HG02840 (cell line): ENCODE measurements at regions not wholly inside any gene's neighbourhood (a gene's known extent, or its start where the extent isn't known, plus 50 kb on each side); places are given as distances from the start of the nearest gene placed in this dataset.
"Not testable (repeated sequence)": the region's sequence is repeated elsewhere in the genome, so short reads cannot be mapped to it uniquely, and the experiment has no call there.

Source experiments
- ATAC-seq: cut with Tn5 transposase; IDR thresholded peaks from one replicate; pipeline ENCODE4 v1.9.1; 2021; ENCODE audit warnings: mild to moderate bottlenecking, moderate library complexity, moderate number of reproducible peaks; ENCODE audit not compliant: unreplicated experiment, low FRiP score

DNA sequence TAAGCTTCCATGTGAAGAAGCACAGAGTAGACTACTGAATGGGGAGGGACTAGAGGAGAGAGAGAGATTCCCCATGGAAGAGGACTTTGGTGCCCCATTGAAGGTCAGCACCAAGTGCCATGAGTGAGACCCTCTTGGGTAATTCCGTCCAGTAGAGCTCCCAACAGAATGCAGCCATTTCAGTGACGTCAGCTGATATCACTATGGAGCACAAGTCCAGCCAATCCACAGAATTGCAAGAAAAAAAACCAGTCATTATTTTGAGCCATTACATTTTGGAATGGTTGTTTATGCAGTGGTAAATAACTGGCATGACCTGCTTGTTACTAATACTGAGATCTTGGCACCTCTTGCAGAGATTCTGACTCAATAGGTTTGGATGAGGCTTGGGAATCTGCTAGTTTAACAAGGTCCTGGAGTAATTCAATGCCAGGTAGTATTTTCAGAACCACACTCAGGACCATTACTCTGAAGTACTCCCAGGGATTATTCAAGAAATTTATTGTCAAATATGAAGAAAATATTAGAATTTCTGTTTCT is 52.6 kb upstream of the SP8 start:
- ATAC-seq, result no peak

DNA sequence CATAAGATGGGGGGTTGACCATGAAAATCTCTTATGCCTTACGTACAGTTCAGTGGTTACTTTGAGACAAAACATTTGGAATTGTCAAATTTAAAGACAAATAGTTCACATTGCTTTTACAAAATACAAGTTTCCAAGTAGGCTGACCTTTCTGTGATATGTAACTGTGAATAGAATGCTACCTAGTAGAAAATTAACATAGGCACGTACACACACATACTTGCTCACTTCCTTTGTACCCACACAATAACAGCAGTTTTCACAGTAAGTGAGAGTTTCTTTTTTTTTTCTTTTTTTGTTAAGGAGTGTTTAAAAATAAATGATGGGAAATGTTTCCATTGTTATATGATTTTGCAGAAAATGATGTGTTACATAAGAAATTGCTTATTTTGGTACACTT is 53.3 kb upstream of the SP8 start:
- no peak for ATAC-seq

DNA sequence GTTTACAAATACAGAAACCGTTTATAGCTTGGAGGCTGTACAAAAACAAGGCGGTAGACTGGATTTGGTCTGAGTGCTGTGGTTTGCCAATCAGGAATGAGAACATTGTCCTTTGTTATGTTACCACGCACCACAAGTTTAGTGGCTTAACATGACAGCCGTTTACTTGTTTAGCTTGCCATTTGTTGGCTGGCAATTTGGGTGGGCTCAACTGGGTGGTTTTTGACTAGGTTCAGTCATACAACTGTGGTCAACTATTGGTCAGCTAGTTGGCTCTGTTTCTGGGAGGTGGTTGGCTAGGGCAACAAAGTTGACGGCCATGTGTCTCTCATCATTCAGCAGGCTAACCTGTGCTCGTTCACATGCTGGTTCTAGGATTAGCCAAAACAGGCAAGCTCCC is 60.1 kb upstream of the SP8 start:
- ATAC-seq, result no peak

DNA sequence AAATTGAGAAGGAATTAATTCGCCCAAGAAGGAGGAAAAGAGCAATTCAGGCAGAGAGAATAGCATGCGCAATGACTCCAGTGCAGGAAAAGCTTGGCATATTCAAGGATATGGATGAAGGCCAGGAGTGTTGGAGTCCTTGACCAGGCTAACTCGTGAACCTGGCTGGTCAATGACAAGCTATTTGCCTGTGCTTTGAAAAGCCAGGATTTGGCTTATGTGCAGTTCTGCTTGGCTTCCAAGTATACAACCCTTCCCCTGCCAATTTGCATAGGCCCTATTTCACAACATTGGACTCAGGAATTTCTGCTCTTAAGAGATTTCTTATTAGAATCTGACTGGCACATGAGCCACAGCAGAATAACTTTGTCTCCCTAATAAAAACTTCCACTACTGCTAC is 72.3 kb upstream of the SP8 start:
- no peak for ATAC-seq

DNA sequence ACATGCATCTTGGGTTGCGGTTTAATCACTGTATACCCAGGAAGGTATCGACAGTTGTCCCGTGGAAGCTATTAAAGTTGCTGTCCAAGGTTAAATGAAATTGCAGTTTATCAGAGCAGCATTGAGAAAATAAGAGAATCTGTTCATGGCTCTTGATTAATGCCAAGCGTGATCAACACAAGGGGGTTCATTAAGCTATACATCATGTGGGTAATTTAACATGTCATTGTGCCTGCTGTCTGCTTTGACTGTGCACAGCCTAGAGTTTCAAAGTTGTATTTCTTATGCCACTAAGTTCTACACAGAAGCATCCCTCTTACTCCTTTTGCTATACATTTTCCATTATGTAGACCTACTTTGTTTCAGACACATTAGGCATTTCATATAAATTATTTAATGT is 74.8 kb upstream of the SP8 start:
- no peak for ATAC-seq

DNA sequence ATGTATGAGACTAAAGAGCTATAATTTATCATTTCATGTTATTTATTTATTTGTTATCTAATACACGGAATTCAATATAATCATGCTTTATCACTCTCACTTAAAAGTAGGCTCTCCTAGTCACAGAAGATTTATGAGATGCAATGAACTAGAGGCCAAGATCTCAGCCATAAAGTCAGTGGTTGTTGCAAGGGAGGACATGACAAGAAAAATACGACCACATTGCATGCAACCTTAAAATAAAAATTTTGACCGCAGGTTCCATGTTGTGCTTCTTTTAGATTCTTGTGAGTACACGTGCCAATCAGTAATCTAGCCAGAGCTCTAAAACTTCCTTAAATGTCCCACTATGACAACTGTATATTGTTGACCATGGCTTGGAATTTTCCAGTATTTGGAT is 75.9 kb upstream of the SP8 start:
- ATAC-seq, result no peak

DNA sequence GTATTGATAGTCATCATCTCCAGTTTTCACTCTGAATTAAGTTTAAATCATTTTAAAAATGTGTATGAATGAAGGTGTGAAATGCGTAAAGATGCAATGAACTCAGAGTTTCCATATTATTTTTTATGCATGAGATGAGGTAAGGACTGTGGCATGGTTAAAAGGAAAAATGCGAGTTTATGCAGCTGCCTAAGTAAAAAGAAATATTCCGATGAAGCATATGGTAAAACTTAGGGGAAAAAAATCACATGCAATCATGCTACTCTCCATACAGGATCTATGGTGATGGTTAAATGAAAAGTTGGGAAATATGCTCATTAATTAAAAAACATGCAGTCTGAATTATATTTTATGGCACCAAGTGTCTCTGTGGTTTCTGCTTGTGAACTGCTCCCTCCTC is 77.5 kb upstream of the SP8 start:
- no peak for ATAC-seq

DNA sequence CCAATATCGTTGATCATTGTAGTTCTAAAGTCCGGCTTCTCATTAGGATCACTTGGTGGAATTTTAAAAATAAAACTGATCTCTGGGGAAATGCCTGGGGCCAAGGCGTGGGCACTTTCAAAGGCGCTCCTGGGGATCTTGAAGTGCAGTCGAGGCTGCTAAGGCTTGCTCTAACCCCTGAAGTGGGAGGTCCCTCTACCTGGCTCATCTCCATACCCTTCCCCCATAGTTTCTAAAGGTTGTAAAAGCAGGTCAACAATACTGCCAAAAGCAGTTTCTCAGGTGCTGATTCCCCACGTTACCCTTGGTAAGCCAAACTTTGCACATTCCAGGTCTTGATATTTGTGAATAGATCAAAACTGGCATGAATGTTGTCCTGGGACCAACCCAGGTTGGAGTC is 79.0 kb upstream of the SP8 start:
- no peak for ATAC-seq

DNA sequence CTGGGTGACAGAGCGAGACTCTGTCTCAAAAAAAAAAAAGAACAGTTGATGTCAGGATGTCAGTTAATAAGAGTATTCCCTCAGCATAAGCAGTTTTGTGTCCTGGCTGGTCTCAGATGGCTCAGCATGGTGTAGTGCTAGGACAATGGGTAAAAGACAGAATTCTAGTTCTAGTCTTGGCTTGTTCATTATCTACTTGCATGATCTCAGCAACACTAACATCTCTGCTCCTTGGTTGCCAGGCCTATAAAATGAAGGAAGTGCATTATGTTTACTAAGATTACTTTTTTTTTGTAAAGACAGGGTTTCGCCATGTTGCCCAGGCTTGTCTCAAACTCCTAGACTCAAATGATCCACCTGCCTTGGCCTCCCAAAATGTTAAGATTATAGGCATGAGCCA is 84.3 kb upstream of the SP8 start:
- ATAC-seq, result no peak

DNA sequence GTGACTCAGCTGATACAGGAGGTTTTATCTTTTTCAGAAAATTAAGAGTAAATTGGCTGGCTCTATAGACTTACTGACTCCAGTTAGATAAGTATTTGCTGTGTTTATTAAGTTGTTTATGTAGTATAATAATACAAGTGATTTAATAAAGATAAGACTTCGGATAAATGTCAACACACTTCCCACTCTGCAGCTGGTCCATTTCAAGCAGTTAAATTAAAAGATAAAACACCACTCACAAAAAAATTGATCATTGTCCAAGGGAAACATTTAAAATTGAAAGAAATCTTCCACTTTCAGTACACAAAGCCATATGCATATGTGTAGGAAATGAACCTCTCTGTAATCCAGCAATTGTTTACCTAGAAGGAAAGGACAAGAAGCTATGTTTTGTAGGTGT is 106.1 kb upstream of the SP8 start:
- ATAC-seq, result no peak

DNA sequence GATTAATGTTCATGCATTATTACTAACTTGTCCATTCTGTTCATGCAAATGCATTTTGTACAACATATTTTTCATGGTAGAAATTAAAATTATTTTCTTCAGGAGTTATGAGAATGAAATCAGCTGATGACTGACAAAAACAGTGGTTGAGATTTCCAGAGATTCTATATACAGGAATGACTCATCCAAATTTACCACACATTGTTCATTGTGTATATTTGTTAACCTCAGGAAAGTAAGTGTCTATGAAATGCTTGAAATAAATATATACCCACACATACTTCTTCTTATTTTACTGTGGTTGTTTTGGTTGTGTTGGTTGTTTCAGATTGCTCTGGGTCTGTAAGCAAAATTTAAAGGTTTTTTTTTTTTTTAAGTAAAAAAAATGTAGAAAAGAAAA is 108.1 kb upstream of the SP8 start:
- no peak for ATAC-seq

DNA sequence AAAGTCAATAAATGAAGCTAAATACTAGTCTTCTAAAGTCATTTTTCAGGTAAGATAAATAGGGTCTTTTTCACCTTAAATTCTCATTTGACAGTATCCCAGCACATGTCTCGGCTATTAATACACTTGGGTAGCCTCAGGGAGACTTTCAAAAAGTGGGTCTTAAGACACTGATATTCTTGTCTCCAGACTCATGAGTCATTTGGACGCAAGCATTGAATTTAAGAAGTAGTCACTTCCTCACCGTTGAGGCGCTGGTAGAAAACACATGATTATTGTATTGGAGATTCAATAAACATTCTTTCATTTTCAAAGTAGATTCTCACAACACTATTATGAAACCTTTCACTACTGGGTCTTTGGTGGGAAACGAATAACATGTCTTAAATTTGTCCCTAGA is 108.9 kb upstream of the SP8 start:
- no peak for ATAC-seq

DNA sequence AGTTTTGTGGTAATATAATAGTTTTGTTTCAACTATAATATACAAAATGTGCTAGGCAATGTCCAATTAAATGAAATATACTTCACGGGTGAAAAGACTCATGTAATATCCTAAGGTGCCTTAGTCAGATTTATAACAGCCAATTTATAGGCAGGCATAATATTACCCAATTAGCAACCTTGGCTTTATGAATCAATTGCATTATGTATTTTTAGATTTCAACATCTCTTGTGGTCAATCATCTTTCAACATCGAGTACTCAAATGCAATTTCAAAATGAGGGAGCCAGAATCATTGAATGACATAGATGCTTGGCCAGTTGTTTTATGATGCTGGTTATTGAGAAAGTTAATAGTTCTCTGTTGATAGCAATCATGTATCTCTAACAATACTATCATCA is 110.3 kb upstream of the SP8 start:
- no peak for ATAC-seq

DNA sequence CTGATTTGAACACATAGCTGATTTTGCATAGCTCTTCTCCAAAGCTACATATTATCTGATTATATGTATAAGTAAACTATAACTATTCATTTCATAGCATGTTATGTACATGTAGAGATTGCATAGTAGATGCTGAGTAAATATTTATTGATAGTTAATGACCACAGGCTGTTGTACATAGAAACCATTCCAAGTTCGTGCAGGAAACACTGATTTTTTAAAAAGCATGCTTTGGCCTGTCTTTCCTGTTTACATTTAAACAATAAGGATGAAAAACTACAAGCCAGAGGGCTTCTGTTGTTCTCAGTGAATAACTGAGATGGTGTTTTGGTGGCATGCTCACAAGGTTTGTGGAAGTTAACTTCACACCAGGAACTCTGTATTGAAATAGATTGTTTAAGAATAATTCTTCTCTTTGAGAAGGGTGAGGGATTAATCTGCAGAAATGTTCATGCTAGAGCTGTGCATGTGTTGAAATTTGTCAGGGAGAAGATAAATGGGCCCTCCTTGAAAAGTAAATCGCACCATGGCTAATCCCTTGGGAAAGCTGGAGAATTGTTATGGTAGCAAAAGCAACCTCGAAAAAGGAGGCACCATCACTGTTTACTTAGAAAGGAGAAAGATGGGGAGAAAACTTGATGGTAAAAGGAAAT is 120.2 kb upstream of the SP8 start:
- no peak for ATAC-seq

DNA sequence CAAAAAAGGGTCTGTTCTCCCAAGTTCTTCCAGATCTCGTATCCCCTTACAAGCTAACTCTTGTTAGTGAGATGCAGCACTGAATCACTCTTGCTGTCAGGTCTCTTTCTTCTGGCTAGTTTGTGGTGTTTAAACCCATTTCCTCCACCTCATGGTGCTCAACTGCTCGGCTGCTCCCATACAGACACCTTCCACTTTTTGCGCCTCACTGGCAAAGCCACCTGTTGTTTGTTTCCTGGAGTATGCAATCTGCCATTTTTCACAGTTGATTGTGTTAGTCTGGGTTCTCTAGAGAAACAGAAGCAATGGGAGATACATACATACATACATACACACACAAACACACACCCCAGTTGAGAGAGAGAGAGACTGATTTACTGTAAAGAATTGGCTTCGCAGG is 124.4 kb upstream of the SP8 start:
- no peak for ATAC-seq

DNA sequence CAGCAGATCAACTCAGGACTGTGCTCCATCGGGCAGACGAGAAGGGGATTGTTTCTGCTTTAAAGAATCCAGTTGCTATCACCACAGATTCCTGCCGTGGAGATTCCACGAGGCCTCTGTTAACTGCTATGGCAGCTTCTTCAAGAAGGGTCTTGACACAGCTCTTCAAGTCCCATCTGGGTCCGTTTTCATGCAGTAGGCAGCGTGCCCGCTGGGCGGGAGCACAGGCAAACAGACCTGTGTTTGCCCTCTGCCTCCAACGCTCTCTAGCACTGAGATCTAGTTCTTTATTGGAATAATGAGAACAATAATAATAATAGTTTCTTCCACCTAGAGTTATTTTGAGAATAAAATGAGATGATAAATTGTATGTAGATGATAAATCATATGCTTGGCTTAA is 127.2 kb upstream of the SP8 start:
- ATAC-seq, result no peak

DNA sequence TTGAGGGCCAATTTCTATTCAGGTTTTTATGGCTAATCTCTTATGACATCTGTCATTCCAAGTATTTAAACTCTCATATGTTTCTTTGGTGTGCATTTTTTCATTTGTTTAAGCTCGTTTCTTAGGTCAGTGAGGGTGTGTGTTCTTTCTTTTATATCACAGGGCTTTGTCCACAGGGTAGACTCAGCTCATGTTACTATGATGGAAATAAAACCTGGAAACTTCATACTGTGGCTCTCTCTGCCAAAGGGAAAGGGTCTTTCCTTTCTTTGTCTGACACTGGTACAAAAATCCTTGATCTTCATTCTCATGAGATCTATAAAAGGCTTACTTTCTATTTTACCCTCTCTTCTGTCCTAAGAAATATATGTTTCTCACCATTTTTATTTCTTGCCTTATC is 129.6 kb upstream of the SP8 start:
- ATAC-seq, result no peak

DNA sequence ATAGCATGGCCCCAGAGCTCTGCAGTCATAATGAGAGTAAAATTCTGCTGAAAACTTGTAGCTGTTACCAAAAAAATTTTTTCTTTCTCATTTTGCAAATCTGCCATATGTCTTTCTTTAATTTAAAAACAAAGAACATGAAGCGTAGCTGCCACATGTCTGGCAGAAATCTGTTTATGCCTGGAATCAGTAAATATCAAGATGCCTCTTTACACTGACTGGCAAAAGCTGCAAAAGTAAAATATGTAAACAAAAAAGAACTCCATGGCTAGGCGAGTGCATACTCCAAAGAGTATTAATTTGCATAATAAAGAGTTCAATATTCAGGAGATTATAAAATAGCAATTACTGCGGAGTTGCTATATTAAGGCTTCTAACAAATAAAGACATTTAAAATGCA is 130.9 kb upstream of the SP8 start:
- ATAC-seq, result no peak

DNA sequence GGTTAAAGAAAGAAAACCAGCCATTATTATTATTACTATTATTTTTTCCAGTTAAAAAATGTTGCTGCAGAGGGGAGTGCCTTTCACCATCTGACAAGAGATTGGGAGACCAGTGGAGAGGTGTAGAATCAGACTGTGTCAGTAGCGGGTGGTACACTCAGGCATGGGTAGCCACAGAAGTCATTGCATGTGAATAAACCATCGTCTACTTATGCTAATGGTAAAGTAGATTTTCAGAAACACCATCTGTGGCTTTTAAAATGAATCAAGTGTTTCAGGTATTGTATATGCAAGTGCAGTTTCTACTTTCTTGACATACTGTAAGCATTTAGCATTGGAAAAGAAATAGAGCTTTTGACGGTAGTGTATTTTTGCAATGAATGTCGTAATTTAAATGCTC is 131.5 kb upstream of the SP8 start:
- no peak for ATAC-seq

DNA sequence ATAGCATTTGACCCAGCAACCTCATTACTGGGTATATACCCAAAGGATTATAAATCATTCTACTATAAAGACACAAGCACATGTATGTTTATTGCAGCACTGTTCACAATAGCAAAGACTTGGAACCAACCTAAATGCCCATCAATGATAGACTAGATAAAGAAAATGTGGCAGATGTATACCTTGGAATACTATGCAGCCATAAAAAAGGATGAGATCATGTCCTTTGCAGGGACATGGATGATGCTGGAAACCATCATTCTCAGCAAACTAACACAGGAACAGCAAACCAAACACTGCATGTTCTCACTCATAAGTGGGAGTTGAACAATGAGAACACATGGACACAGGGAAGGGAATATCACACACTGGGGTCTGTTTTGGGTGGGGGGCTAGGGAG is 140.5 kb upstream of the SP8 start:
- ATAC-seq, result not testable (repeated sequence)

DNA sequence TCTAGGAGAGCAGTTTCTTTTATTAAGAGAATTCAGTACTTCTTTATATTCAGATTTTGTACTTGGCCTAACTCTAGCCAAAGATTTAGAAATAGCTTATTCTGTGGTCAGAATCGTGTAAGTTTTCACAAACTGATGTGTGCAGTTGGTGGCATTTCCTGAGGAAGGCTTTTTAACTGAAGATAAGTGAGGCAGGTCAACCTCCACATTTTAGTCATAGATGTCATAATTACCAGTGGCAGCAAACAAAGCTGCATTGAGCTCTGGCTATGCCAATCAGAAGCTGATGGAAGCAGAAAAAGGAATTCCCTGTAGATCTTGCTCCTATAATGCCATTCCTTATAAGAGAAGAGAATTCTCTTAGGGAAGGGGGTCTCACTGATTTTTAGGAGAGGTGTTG is 141.3 kb upstream of the SP8 start:
- ATAC-seq, result no peak

DNA sequence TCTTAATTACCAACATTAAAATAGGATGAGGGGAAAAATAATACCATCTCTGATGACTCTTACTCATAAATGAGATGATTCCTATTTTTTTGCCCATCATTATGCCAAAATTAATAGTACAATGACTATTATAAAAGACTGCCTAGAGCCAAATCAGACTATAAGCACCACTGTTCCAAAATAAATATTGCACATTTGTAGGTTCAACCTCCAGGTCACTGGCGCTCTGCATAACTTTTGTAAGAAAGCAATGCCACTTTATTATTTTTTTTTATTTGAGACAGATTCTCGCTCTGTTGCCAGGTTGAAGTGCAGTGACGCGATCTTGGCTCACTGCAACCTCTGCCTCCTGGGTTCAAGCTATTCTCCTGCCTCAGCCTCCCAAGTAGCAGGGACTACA is 142.5 kb upstream of the SP8 start:
- ATAC-seq, result no peak

DNA sequence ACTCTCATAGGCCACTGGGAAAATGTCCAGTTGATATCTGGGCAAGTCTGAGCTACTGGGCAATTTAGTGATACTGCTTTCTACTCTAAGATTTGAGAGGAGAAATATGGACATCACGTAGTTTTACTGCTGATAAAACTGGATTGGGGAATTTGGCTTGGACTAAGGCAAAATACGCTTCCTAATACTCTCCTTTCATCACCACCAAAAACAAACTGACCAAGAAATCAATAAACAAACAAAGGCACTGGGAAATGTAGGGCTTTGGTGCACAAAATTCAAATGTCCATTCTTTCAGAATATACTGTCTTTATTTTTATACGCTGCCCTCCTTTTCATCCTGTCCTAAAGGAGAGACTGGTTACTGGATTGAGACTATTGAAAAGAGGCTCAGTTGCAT is 145.1 kb upstream of the SP8 start:
- ATAC-seq, result no peak
